PC-9 (cell line): ENCODE measurements at regions not wholly inside any gene's neighbourhood (a gene's known extent, or its start where the extent isn't known, plus 50 kb on each side); places are given as distances from the start of the nearest gene placed in this dataset.
"Not testable (repeated sequence)": the region's sequence is repeated elsewhere in the genome, so short reads cannot be mapped to it uniquely, and the experiment has no call there.

Experiments
- BruUV-seq: library from RNA; stranded (reverse); fragments of 400-500 nt; replicated peaks from 2 replicates; lab custom pipeline; 2021; lab: Mats Ljungman, UMichigan
- CTCF ChIA-PET: fragments of 300-600 bp; sonication (Branson Sonifier 250); formaldehyde crosslinking; loops from one replicate; lab custom pipeline; 2022; ENCODE audit warnings: antibody characterized with exemption; lab: Charles Lee
- POLR2A ChIA-PET: fragments of 300-600 bp; sonication (Branson Sonifier 250); formaldehyde crosslinking; loops from one replicate; lab custom pipeline; 2022; ENCODE audit warnings: antibody characterized with exemption; ENCODE audit not compliant: unreplicated experiment; lab: Charles Lee
- DNase-seq, 2 experiments: peaks; one replicate each; pipeline versions ENCODE4 v3.0.0 to v3.0.0-alpha.2; 2015 to 2022; ENCODE audit warnings: mixed read lengths in 1 of 2
- H2AFZ ChIP-seq: fragments of 200-600 bp; sonication (generic); 2 replicates; pipeline ENCODE4 v1.8.1; 2017; ENCODE audit warnings: antibody characterized with exemption
- H3F3A ChIP-seq: fragments of 200-600 bp; sonication (generic); 2 replicates; pipeline ENCODE4 v1.8.1; 2017; ENCODE audit warnings: antibody characterized with exemption, mild to moderate bottlenecking, low read depth; ENCODE audit not compliant: insufficient read depth
- H3K27ac ChIP-seq: fragments of 200-600 bp; sonication (generic); 2 replicates; pipeline ENCODE4 v1.6.1; 2016; ENCODE audit warnings: mixed run types
- H3K27me3 ChIP-seq: fragments of 200-600 bp; sonication (generic); 2 replicates; pipeline ENCODE4 v1.6.1; 2016; ENCODE audit warnings: low read depth, mixed run types; ENCODE audit not compliant: insufficient read depth
- H3K36me3 ChIP-seq: fragments of 200-600 bp; sonication (generic); 2 replicates; pipeline ENCODE4 v1.6.1; 2016; ENCODE audit warnings: low read depth, mixed run types
- H3K4me1 ChIP-seq: fragments of 200-600 bp; sonication (generic); replicated peaks from 2 replicates; pipeline ENCODE4 v1.6.1; 2016; ENCODE audit warnings: mixed run types; ENCODE audit not compliant: insufficient read depth
- H3K4me2 ChIP-seq: fragments of 200-600 bp; sonication (generic); 2 replicates; pipeline ENCODE4 v1.6.1; 2017; ENCODE audit warnings: mixed run types
- H3K4me3 ChIP-seq: fragments of 200-600 bp; sonication (generic); 2 replicates; pipeline ENCODE4 v1.6.1; 2016; ENCODE audit warnings: mixed run types
- H3K79me2 ChIP-seq: fragments of 200-600 bp; sonication (generic); 2 replicates; pipeline ENCODE4 v1.6.1; 2017; ENCODE audit warnings: low read depth, mixed run types
- H3K9me2 ChIP-seq: fragments of 200-600 bp; sonication (generic); 2 replicates; pipeline ENCODE4 v1.8.1; 2017; ENCODE audit warnings: mild to moderate bottlenecking; ENCODE audit not compliant: insufficient read depth
- H3K9me3 ChIP-seq: fragments of 200-600 bp; sonication (generic); 2 replicates; pipeline ENCODE4 v1.8.1; 2016; ENCODE audit warnings: low read depth; ENCODE audit not compliant: insufficient read depth
- H4K20me1 ChIP-seq: fragments of 200-600 bp; sonication (generic); 2 replicates; pipeline ENCODE4 v1.8.1; 2017; ENCODE audit not compliant: insufficient read depth
- CTCF ChIP-seq: fragments of 200-600 bp; sonication (generic); conservative IDR thresholded peaks from 2 replicates; pipeline ENCODE4 v1.6.1; 2017; ENCODE audit warnings: mixed run types, antibody characterized with exemption, mild to moderate bottlenecking, moderate library complexity
- EZH2 ChIP-seq: fragments of 200-600 bp; sonication (generic); IDR thresholded peaks from 2 replicates; pipeline ENCODE4 v1.8.0; 2017; ENCODE audit warnings: antibody characterized with exemption, low read depth
- intact Hi-C: fragments of 100-400 bp; cut with micrococcal nuclease; formaldehyde crosslinking; loops from one replicate; pipeline ENCODE4 v1.10.0; 2022; ENCODE audit not compliant: unreplicated experiment

GRCh38 chr16:77511053-77511452, 76.2 kb upstream of the ADAMTS18 start:
- ChIA-PET POLR2A (no interaction called here), CTCF (no interaction called here)
- peaks cover 7% of the 10 kb centered on the region; the same call in 1 of the 2 replicates for H3K9me2 ChIP-seq
- H2AFZ ChIP-seq = no peak overlapping the region
- no peaks in the 10 kb centered on the region for H3K9me3 ChIP-seq
- H3K79me2 ChIP-seq = no peaks in the 10 kb centered on the region
- TF ChIP-seq CTCF (no peak), EZH2 (no peak)
- intact Hi-C loops = no loop called here
- H3K27me3 ChIP-seq = peaks cover 60% of the 10 kb centered on the region; the same call in 1 of the 2 replicates
- peaks cover 4% of the 10 kb centered on the region; the same call in 1 of the 2 replicates for H4K20me1 ChIP-seq
- BruUV-seq = no TSS peak
- H3K4me3 ChIP-seq = no peak overlapping the region
- no peak overlapping the region for H3K27ac ChIP-seq
- H3K4me1 ChIP-seq = no peaks in the 10 kb centered on the region
- DNase-seq = no peak
- H3K36me3 ChIP-seq = no peaks in the 10 kb centered on the region
- no peak overlapping the region for H3K4me2 ChIP-seq
- H3F3A ChIP-seq = no peaks in the 10 kb centered on the region

GRCh38 chr16:77514500-77515220, 79.8 kb upstream of the ADAMTS18 start:
- TF ChIP-seq CTCF (no peak), EZH2 (no peak)
- BruUV-seq = no TSS peak
- Histone ChIP-seq H3K36me3 (no peaks in the 10 kb centered on the region), H3K4me1 (no peaks in the 10 kb centered on the region), H3K79me2 (no peaks in the 10 kb centered on the region), H3K9me2 (peaks cover 7% of the 10 kb centered on the region; the same call in 1 of the 2 replicates), H3K4me2 (no peak overlapping the region), H2AFZ (no peak overlapping the region), H3K27me3 (peaks cover 79% of the 10 kb centered on the region), H3K27ac (no peak overlapping the region), H4K20me1 (peaks cover 4% of the 10 kb centered on the region; the same call in 1 of the 2 replicates), H3K9me3 (no peaks in the 10 kb centered on the region), H3F3A (no peaks in the 10 kb centered on the region), H3K4me3 (no peak overlapping the region)
- intact Hi-C loops = no loop called here
- POLR2A ChIA-PET = no interaction called here
- DNase-seq = no peak
- CTCF ChIA-PET = no interaction called here

GRCh38 chr16:77525226-77525625, 90.4 kb upstream of the ADAMTS18 start:
- H3K9me3 ChIP-seq, DNase-seq, H3F3A ChIP-seq, H3K27ac ChIP-seq, H3K4me3 ChIP-seq, H3K4me1 ChIP-seq, H4K20me1 ChIP-seq, POLR2A ChIA-PET, H3K36me3 ChIP-seq, H2AFZ ChIP-seq, CTCF ChIA-PET, H3K4me2 ChIP-seq, H3K9me2 ChIP-seq, BruUV-seq, H3K79me2 ChIP-seq, intact Hi-C loops: not testable (repeated sequence)
- peaks cover 27% of the 10 kb centered on the region; the same call in 1 of the 2 replicates for H3K27me3 ChIP-seq
